ENCODE measurements at regions not wholly inside any gene's neighbourhood (a gene's known extent, or its start where the extent isn't known, plus 50 kb on each side); places are given as distances from the start of the nearest gene placed in this dataset.

DNA sequence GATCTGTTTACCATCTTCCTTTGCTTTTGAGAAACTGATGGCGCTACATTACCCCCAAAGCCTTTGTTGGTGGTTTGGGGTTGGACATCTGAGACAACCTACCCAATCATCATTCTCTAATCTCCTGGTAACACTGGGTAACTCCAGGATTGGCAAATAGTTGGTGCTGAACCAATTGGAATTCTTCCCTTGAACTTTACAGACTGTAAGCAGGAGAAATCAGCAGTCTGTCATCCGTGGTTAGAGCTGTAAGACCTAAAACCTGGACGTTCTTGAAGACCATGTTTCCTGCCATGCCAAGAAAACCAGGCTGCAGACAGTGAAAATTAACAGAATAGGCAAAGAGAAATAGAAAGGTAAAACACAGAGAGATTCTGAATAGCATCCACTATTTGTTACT is 398.8 kb upstream of the SALL1 start:
- H3K27ac Mint-ChIP-seq: no peak overlapping the region
- DNase-seq (no peak), ATAC-seq (ENCODE audit: low read depth in 2 of 2) (no peak)
- Histone ChIP-seq H3K27ac (ENCODE audit: insufficient read depth, low read length, poor library complexity, severe bottlenecking) (no peak overlapping the region), H3K36me3 (ENCODE audit: control insufficient read depth, insufficient read depth, low read length) (no peaks in the 10 kb centered on the region), H3K27me3 (ENCODE audit: control insufficient read depth, insufficient read depth, low read length) (no peaks in the 10 kb centered on the region), H3K9me3 (ENCODE audit: control insufficient read depth in 2 of 2, low read length in 2 of 2) (no peaks in the 10 kb centered on the region), H3K4me3 (ENCODE audit: low read depth, low read length) (no peak overlapping the region), H3K4me1 (ENCODE audit: control insufficient read depth, insufficient read depth, low read length, poor library complexity, severe bottlenecking) (no peaks in the 10 kb centered on the region)
- no peaks in the 10 kb centered on the region for H3K27me3 Mint-ChIP-seq
- H3K36me3 Mint-ChIP-seq: no peaks in the 10 kb centered on the region
- H3K4me1 Mint-ChIP-seq: no peaks in the 10 kb centered on the region
- H3K4me3 Mint-ChIP-seq: no peak overlapping the region
- peaks cover 0 to 17% (median 0%) of the 10 kb centered on the region in 7 donors for H3K9me3 Mint-ChIP-seq

DNA sequence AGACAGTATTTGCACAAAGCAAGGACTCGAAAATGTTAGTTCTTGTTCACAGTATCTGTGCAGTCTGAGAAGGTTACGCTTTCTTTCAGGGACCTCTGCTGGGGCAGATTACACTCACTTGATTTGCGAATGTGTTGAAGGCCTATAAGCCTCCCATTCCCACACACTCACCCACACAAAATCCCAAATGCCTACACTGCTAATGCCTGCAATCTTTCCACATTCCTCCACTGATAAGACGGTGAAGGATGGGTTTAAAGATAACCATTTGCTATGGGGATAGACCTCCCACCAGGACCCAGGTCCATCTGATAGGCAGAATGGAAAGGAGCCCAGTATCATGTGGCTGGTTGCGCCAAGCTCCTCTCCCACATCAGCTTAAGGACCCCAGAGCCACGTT is 394.9 kb upstream of the SALL1 start:
- Histone ChIP-seq H3K9me3 (ENCODE audit: control insufficient read depth in 2 of 2, low read length in 2 of 2) (no peaks in the 10 kb centered on the region), H3K36me3 (ENCODE audit: control insufficient read depth, insufficient read depth, low read length) (no peaks in the 10 kb centered on the region), H3K4me3 (ENCODE audit: low read depth, low read length) (no peak overlapping the region), H3K4me1 (ENCODE audit: control insufficient read depth, insufficient read depth, low read length, poor library complexity, severe bottlenecking) (no peaks in the 10 kb centered on the region), H3K27me3 (ENCODE audit: control insufficient read depth, insufficient read depth, low read length) (no peaks in the 10 kb centered on the region), H3K27ac (ENCODE audit: insufficient read depth, low read length, poor library complexity, severe bottlenecking) (no peak overlapping the region)
- no peaks in the 10 kb centered on the region for H3K27me3 Mint-ChIP-seq
- no peaks in the 10 kb centered on the region for H3K4me1 Mint-ChIP-seq
- no peak overlapping the region for H3K4me3 Mint-ChIP-seq
- no peak for DNase-seq
- no peak for ATAC-seq (ENCODE audit: low read depth in 2 of 2)
- H3K9me3 Mint-ChIP-seq: peaks cover 0 to 12% (median 2%) of the 10 kb centered on the region in 7 donors
- H3K27ac Mint-ChIP-seq: no peak overlapping the region
- no peaks in the 10 kb centered on the region for H3K36me3 Mint-ChIP-seq

GRCh38 chr16:51544851-51545467 is 393.9 kb upstream of the SALL1 start:
- Mint-ChIP-seq H3K27me3 (no peaks in the 10 kb centered on the region), H3K9me3 (peaks cover 0 to 7% (median 2%) of the 10 kb centered on the region in 7 donors), H3K4me1 (no peaks in the 10 kb centered on the region), H3K4me3 (no peak overlapping the region), H3K36me3 (no peaks in the 10 kb centered on the region), H3K27ac (no peak overlapping the region)
- Histone ChIP-seq H3K27me3 (ENCODE audit: control insufficient read depth, insufficient read depth, low read length) (no peaks in the 10 kb centered on the region), H3K27ac (ENCODE audit: insufficient read depth, low read length, poor library complexity, severe bottlenecking) (no peak overlapping the region), H3K9me3 (ENCODE audit: control insufficient read depth in 2 of 2, low read length in 2 of 2) (no peaks in the 10 kb centered on the region), H3K4me1 (ENCODE audit: control insufficient read depth, insufficient read depth, low read length, poor library complexity, severe bottlenecking) (no peaks in the 10 kb centered on the region), H3K4me3 (ENCODE audit: low read depth, low read length) (no peak overlapping the region), H3K36me3 (ENCODE audit: control insufficient read depth, insufficient read depth, low read length) (no peaks in the 10 kb centered on the region)
- no peak for DNase-seq
- no peak for ATAC-seq (ENCODE audit: low read depth in 2 of 2)

DNA sequence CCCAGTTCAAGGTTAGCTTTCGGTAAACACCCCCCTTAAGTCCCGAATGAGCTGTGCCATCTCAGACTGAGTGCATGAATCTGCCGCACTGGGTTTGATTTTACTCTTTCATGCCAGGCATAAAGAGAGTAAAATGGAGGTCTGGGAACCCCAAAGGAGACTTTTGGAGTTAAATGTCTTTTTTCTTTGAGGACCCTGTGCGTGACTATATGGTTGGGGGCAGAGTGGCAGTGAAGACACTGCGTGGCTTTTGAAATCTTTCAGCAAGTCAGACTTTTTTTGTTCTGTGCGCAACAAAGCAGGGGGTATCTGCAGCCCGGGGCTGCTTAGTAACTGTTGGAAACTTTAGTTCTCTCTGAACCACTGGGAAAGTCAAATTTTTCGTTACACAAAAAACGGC is 392.9 kb upstream of the SALL1 start:
- Histone ChIP-seq H3K27me3 (ENCODE audit: control insufficient read depth, insufficient read depth, low read length) (no peaks in the 10 kb centered on the region), H3K36me3 (ENCODE audit: control insufficient read depth, insufficient read depth, low read length) (no peaks in the 10 kb centered on the region), H3K27ac (ENCODE audit: insufficient read depth, low read length, poor library complexity, severe bottlenecking) (no peak overlapping the region), H3K4me3 (ENCODE audit: low read depth, low read length) (no peak overlapping the region), H3K4me1 (ENCODE audit: control insufficient read depth, insufficient read depth, low read length, poor library complexity, severe bottlenecking) (no peaks in the 10 kb centered on the region), H3K9me3 (ENCODE audit: control insufficient read depth in 2 of 2, low read length in 2 of 2) (no peaks in the 10 kb centered on the region)
- DNase-seq (no peak), ATAC-seq (ENCODE audit: low read depth in 2 of 2) (no peak)
- H3K36me3 Mint-ChIP-seq: no peaks in the 10 kb centered on the region
- no peaks in the 10 kb centered on the region for H3K4me1 Mint-ChIP-seq
- H3K27me3 Mint-ChIP-seq: no peaks in the 10 kb centered on the region
- H3K27ac Mint-ChIP-seq: no peak overlapping the region
- H3K4me3 Mint-ChIP-seq: no peak overlapping the region
- H3K9me3 Mint-ChIP-seq: peaks cover 0 to 5% (median 2%) of the 10 kb centered on the region in 7 donors

- H3K27ac ChIP-seq (ENCODE audit: insufficient read depth, low read length, poor library complexity, severe bottlenecking): no peak overlapping the region
- no peaks in the 10 kb centered on the region for H3K4me1 Mint-ChIP-seq
- ATAC-seq (ENCODE audit: low read depth in 2 of 2): no peak
Measured at GRCh38 chr16:51542981-51543815, 392.1 kb upstream of the SALL1 start.

DNA sequence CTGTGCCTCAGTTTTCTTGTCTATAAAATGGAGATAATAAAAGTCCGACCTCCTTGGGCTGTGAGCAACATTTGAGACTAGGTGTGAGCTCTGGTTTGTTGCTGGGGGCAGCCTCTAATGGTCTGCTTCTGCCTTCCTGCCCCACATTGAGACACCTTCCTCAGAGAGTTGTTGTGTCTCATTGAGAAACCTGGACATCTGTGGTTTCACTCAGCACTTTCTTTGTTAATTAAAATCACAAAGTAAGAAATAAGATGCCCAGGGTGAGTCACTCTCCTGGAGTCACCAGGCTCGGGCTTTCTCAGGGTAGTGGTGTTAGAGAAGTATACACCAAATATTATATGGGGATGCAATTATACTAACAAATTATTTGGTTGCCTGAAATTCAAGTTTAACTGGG is 389.2 kb upstream of the SALL1 start:
- DNase-seq (no peak), ATAC-seq (ENCODE audit: low read depth in 2 of 2) (no peak)
- Mint-ChIP-seq H3K4me3 (no peak overlapping the region), H3K9me3 (peaks cover 0 to 3% (median 0%) of the 10 kb centered on the region in 7 donors), H3K27me3 (no peaks in the 10 kb centered on the region), H3K4me1 (no peaks in the 10 kb centered on the region), H3K36me3 (no peaks in the 10 kb centered on the region), H3K27ac (no peak overlapping the region)
- Histone ChIP-seq H3K9me3 (ENCODE audit: control insufficient read depth in 2 of 2, low read length in 2 of 2) (no peaks in the 10 kb centered on the region), H3K27ac (ENCODE audit: insufficient read depth, low read length, poor library complexity, severe bottlenecking) (no peak overlapping the region), H3K27me3 (ENCODE audit: control insufficient read depth, insufficient read depth, low read length) (no peaks in the 10 kb centered on the region), H3K4me3 (ENCODE audit: low read depth, low read length) (no peak overlapping the region), H3K4me1 (ENCODE audit: control insufficient read depth, insufficient read depth, low read length, poor library complexity, severe bottlenecking) (no peaks in the 10 kb centered on the region), H3K36me3 (ENCODE audit: control insufficient read depth, insufficient read depth, low read length) (no peaks in the 10 kb centered on the region)

More at GRCh38 chr16:51542981-51543815, 392.1 kb upstream of the SALL1 start:
- Mint-ChIP-seq H3K27ac (no peak overlapping the region), H3K36me3 (no peaks in the 10 kb centered on the region), H3K4me3 (no peak overlapping the region), H3K9me3 (peaks cover 0 to 4% (median 2%) of the 10 kb centered on the region in 7 donors), H3K27me3 (no peaks in the 10 kb centered on the region)
- Histone ChIP-seq H3K36me3 (ENCODE audit: control insufficient read depth, insufficient read depth, low read length) (no peaks in the 10 kb centered on the region), H3K9me3 (ENCODE audit: control insufficient read depth in 2 of 2, low read length in 2 of 2) (no peaks in the 10 kb centered on the region), H3K4me3 (ENCODE audit: low read depth, low read length) (no peak overlapping the region), H3K27me3 (ENCODE audit: control insufficient read depth, insufficient read depth, low read length) (no peaks in the 10 kb centered on the region), H3K4me1 (ENCODE audit: control insufficient read depth, insufficient read depth, low read length, poor library complexity, severe bottlenecking) (no peaks in the 10 kb centered on the region)
- DNase-seq: no peak

- Histone ChIP-seq H3K9me3 (ENCODE audit: control insufficient read depth in 2 of 2, low read length in 2 of 2) (no peaks in the 10 kb centered on the region), H3K36me3 (ENCODE audit: control insufficient read depth, insufficient read depth, low read length) (no peaks in the 10 kb centered on the region), H3K4me3 (ENCODE audit: low read depth, low read length) (no peak overlapping the region), H3K27me3 (ENCODE audit: control insufficient read depth, insufficient read depth, low read length) (no peaks in the 10 kb centered on the region), H3K4me1 (ENCODE audit: control insufficient read depth, insufficient read depth, low read length, poor library complexity, severe bottlenecking) (no peaks in the 10 kb centered on the region), H3K27ac (ENCODE audit: insufficient read depth, low read length, poor library complexity, severe bottlenecking) (no peak overlapping the region)
- no peaks in the 10 kb centered on the region for H3K36me3 Mint-ChIP-seq
- peaks cover 0 to 5% (median 0%) of the 10 kb centered on the region in 7 donors for H3K9me3 Mint-ChIP-seq
- ATAC-seq (ENCODE audit: low read depth in 2 of 2) (no peak), DNase-seq (no peak)
- no peak overlapping the region for H3K27ac Mint-ChIP-seq
- H3K4me1 Mint-ChIP-seq: no peaks in the 10 kb centered on the region
- no peaks in the 10 kb centered on the region for H3K27me3 Mint-ChIP-seq
- H3K4me3 Mint-ChIP-seq: no peak overlapping the region
Measured at GRCh38 chr16:51538707-51539498, 387.8 kb upstream of the SALL1 start.

Measured in CD4-positive, CD25-positive, alpha-beta regulatory T cell (primary cell).